22Rv1 (cell line): ENCODE measurements at regions not wholly inside any gene's neighbourhood (a gene's known extent, or its start where the extent isn't known, plus 50 kb on each side); places are given as distances from the start of the nearest gene placed in this dataset.

ENCODE experiments used
- H3K27ac ChIP-seq: fragments of 450-650 bp; 2 replicates; pipeline ENCODE4 v1.5.1; 2017
- ZFX ChIP-seq: fragments of 450-650 bp; IDR thresholded peaks from 2 replicates; pipeline ENCODE4 v1.6.1; 2017; ENCODE audit warnings: antibody characterized with exemption, borderline replicate concordance
- TF ChIP-seq, protein P1 (sequence below): fragments of 450-650 bp; IDR thresholded peaks from 2 replicates; pipeline ENCODE4 v1.5.1; 2017; ENCODE audit warnings: mild to moderate bottlenecking

DNA sequence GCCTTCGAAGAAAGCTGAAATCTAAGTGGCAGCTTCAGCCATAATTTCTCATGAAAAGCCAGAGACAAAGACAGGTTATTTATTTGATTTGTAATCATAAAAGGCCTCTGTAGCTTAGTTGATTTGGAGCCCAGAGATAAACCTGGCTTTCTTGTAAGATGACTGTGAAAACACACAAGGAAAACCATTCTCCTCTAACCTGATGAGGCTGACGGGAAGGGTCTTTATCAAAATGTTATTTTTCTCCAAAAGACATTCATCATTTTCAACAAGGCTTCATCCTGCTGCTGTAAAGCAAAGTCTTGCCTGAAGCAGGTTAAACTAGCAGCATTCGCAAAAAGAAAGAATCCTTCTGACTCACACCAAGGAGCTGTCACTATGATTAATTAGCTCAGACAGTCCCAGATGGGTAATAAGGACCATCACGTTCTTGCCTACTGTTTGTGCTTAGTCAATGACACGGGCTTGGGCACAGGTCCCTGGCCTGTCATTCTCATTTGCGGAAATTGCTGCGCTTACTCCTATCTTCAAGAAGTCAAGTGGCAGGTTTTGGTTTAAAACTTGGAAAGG is 286.6 kb downstream of the C12orf75 start:
- no peak overlapping the region for H3K27ac ChIP-seq
- TF ChIP-seq, protein P1, sequence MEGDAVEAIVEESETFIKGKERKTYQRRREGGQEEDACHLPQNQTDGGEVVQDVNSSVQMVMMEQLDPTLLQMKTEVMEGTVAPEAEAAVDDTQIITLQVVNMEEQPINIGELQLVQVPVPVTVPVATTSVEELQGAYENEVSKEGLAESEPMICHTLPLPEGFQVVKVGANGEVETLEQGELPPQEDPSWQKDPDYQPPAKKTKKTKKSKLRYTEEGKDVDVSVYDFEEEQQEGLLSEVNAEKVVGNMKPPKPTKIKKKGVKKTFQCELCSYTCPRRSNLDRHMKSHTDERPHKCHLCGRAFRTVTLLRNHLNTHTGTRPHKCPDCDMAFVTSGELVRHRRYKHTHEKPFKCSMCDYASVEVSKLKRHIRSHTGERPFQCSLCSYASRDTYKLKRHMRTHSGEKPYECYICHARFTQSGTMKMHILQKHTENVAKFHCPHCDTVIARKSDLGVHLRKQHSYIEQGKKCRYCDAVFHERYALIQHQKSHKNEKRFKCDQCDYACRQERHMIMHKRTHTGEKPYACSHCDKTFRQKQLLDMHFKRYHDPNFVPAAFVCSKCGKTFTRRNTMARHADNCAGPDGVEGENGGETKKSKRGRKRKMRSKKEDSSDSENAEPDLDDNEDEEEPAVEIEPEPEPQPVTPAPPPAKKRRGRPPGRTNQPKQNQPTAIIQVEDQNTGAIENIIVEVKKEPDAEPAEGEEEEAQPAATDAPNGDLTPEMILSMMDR, result no peak
- no peak for TF ChIP-seq ZFX

DNA sequence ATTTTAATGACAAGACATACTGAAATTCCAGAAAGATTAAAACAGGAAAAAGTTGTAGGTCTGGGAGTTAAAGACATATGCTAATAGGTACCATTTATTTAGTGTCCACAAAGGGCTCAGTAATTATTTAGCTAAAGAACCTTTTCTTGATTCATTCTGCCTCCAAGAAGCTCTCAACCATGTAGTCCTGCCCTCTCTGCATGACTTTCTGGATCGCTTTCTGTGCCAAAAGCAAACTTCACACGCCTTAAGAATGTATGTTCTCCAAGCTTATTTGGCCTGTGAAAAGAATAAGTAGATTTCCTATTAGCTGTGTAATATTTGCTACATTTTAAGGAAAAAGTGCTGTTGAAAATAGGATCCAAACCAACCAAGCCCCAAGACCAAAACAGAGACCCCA is 291.7 kb downstream of the C12orf75 start:
- no peak overlapping the region for H3K27ac ChIP-seq
- TF ChIP-seq ZFX, result no peak
- TF ChIP-seq, protein P1, result no peak

DNA sequence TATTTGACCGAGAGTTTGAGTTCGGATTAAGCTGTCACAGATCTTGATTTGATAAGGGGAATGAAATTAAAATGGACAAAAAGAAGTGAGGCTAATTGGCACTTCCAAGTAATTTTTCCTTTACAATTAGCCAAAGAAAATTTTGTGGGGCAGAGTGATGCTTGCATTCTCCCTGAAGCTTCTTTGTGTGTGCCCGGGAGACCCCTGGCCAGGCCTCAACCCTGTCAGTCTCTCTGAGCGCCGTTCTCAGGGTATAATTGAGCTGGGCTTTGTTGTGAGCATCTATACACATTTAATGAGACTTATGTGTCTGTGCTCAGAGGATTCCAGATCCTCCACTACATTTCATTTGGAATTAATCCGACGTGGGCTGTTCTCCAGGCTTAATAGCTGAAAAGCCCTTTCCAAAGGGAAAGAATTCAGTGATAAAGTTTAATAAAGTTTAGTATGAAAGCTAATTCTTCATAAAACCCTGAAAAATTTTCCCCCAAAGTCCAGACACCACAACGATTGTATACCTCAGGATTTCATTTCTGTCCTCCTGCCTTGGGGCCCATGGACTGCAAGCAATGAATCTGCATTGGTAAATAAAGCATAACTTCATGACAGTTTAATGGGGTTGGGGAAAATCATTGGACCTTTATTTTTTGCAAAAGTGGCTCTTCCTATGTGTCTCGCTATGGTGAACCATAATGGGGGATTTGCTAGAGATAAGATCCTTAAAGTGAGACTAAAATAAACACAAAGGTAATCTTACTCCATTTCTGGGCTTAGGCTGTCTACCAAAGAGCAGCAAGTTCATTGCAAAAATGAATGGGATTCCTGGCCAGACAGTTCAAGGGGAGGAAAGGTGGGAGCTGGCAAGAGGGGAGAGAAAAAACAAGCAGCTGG is 292.6 kb downstream of the C12orf75 start:
- no peak overlapping the region for H3K27ac ChIP-seq
- TF ChIP-seq, protein P1, result no peak
- TF ChIP-seq ZFX, result no peak

DNA sequence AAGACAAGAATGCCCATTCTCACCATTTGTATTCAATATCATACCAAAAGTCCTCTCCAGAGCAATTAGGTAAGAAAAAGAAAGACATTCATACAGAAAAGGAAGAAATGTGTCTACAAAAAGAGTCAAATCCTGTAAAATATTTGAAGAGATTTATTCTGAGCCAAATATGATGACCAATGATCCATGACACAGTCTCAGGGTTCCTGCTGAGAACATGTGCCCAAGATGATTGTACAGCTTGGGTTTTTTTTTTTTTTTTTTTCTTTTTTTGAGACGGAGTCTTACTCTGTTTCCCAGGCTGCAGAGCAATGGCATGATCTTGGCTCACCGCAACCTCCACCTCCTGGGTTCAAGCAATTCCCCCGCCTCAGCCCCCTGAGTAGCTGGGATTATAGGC is 296.2 kb downstream of the C12orf75 start:
- no peak overlapping the region for H3K27ac ChIP-seq
- TF ChIP-seq, protein P1, result no peak
- TF ChIP-seq ZFX, result no peak

DNA sequence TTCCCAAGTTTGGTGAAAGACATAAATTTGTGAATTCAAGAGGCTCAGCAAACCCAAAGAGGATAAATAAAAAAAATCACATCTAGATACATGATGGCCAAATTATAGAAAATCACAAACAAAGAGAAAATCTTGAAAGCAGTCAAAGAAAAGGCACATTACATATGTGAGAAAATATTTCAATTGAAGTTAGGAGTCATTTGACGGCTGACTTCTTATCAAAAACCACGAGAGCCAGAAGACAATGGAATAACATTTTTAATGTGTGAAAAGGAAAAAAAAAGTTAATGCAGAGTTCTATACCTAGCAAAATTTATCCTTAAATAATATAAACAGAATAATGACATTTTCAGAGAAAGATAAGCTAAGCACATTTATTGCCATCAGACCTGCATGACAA is 307.0 kb downstream of the C12orf75 start:
- H3K27ac ChIP-seq, result no peak overlapping the region
- TF ChIP-seq, protein P1, result no peak
- TF ChIP-seq ZFX, result no peak

DNA sequence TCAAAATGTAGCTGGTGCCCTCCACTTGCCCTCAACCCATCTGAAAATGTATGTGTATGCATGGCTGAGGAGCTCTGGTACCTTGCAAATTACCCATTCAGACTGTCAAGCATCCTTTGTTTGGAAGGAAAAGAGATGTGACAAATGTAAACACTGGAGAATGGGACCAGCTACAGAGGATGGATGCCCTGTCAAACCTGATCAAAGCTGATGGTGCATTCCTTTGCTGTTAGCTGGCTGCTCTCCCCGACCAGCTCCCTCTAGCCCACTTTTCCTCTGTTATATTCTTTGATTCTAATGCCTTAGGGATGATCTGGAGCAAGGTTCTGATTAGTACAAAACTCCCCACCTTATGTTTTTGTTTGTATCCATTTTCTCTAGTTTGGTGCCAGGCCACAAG is 310.3 kb downstream of the C12orf75 start:
- H3K27ac ChIP-seq, result no peak overlapping the region
- TF ChIP-seq ZFX, result no peak
- TF ChIP-seq, protein P1, result no peak

DNA sequence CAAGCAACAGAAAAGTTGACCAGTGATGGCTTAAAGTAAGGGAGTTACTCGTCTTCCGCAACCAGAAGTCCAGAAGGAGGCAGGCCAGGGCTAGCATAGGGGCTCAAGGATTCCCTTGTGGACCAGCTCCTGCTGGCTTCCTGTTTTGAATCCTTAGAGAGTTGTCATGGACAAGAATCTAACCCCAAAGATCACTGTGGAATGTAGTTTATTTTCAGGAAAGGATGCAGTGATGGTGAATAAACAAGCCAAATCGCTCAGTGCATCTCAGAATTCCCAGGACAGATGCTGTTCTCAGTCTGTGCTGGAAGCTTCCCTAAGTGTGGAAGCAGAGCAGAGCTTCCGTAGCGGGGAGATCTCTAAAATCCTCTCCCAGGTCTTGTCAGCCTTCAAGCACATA is 311.3 kb downstream of the C12orf75 start:
- TF ChIP-seq ZFX, result no peak
- TF ChIP-seq, protein P1, result no peak

More for the DNA sequence above, 311.3 kb downstream of the C12orf75 start:
- H3K27ac ChIP-seq, result no peak overlapping the region
